ENCODE measurements at regions not wholly inside any gene's neighbourhood (a gene's known extent, or its start where the extent isn't known, plus 50 kb on each side); places are given as distances from the start of the nearest gene placed in this dataset.
"Not testable (repeated sequence)": the region's sequence is repeated elsewhere in the genome, so short reads cannot be mapped to it uniquely, and the experiment has no call there.

GRCh38 chr22:12554648-12555192 is 2973.3 kb upstream of the OR11H1 start:
- TF ChIP-seq, protein P1, sequence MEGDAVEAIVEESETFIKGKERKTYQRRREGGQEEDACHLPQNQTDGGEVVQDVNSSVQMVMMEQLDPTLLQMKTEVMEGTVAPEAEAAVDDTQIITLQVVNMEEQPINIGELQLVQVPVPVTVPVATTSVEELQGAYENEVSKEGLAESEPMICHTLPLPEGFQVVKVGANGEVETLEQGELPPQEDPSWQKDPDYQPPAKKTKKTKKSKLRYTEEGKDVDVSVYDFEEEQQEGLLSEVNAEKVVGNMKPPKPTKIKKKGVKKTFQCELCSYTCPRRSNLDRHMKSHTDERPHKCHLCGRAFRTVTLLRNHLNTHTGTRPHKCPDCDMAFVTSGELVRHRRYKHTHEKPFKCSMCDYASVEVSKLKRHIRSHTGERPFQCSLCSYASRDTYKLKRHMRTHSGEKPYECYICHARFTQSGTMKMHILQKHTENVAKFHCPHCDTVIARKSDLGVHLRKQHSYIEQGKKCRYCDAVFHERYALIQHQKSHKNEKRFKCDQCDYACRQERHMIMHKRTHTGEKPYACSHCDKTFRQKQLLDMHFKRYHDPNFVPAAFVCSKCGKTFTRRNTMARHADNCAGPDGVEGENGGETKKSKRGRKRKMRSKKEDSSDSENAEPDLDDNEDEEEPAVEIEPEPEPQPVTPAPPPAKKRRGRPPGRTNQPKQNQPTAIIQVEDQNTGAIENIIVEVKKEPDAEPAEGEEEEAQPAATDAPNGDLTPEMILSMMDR (conservative IDR thresholded peaks at IDR 0.05) = not testable (repeated sequence)
- not testable (repeated sequence) for TF ChIP-seq ZFX (IDR thresholded peaks at IDR 0.05)

Measured in C4-2B (cell line).